ENCODE measurements at regions not wholly inside any gene's neighbourhood (a gene's known extent, or its start where the extent isn't known, plus 50 kb on each side); places are given as distances from the start of the nearest gene placed in this dataset.
"Not testable (repeated sequence)": the region's sequence is repeated elsewhere in the genome, so short reads cannot be mapped to it uniquely, and the experiment has no call there.

- Mint-ChIP-seq H3K4me1 (no peaks in the 10 kb centered on the region), H3K27ac (no peak overlapping the region), H3K27me3 (peaks cover 0 to 13% (median 0%) of the 10 kb centered on the region in 5 donors), H3K4me3 (no peak overlapping the region), H3K9me3 (peaks cover 0 to 14% (median 6%) of the 10 kb centered on the region in 11 donors), H3K36me3 (peaks cover 0 to 5% (median 0%) of the 10 kb centered on the region in 5 donors)
- H3K9me3 ChIP-seq (ENCODE audit: control insufficient read depth in 2 of 3, low read length in 3 of 3) = no peaks in the 10 kb centered on the region
- ChIA-PET POLR2A (no interaction called here), CTCF (no interaction called here)
- intact Hi-C loops (cut with micrococcal nuclease) = no loop called here
- ATAC-seq (no peak), DNase-seq (no peak)
- no peaks in the 10 kb centered on the region for H3K27me3 ChIP-seq (ENCODE audit: control insufficient read depth in 2 of 2, insufficient read depth in 2 of 2, low read length in 2 of 2)
- H3K4me3 ChIP-seq (ENCODE audit: low read length) = no peak overlapping the region
- no peaks in the 10 kb centered on the region for H3K36me3 ChIP-seq (ENCODE audit: control insufficient read depth in 2 of 3, insufficient read depth in 3 of 3, low read length in 3 of 3)
- H3K27ac ChIP-seq (ENCODE audit: low read depth, low read length) = no peak overlapping the region
- no peaks in the 10 kb centered on the region for H3K4me1 ChIP-seq (ENCODE audit: control insufficient read depth in 2 of 2, insufficient read depth in 2 of 2, low read length in 2 of 2)
Measured at GRCh38 chr1:240722788-240723187, 110.8 kb upstream of the GREM2 start.

DNA sequence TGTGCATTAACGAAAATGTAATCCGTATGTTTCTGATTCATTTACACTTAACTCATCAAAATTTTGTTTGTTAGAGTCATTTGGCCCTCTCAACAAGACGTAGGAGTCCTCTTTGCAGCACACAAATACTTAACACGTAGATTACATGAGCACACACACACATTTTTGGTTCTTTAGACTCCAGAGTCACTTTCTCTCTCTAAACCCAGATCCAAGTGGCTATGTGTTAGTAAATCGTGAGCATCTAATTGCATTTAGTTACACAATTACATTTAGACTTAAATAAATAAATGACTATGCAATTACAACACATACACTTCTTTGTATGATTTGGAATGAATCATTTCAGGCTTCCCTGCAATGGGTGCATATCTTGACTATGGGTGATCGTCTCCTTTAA lies 109.0 kb upstream of the GREM2 start:
- Histone ChIP-seq H3K27ac (ENCODE audit: low read depth, low read length) (no peak overlapping the region), H3K36me3 (ENCODE audit: control insufficient read depth in 2 of 3, insufficient read depth in 3 of 3, low read length in 3 of 3) (no peaks in the 10 kb centered on the region), H3K9me3 (ENCODE audit: control insufficient read depth in 2 of 3, low read length in 3 of 3) (no peaks in the 10 kb centered on the region), H3K27me3 (ENCODE audit: control insufficient read depth in 2 of 2, insufficient read depth in 2 of 2, low read length in 2 of 2) (no peaks in the 10 kb centered on the region), H3K4me3 (ENCODE audit: low read length) (no peak overlapping the region), H3K4me1 (ENCODE audit: control insufficient read depth in 2 of 2, insufficient read depth in 2 of 2, low read length in 2 of 2) (no peaks in the 10 kb centered on the region)
- intact Hi-C loops (cut with micrococcal nuclease) = no loop called here
- Mint-ChIP-seq H3K4me1 (no peaks in the 10 kb centered on the region), H3K9me3 (peaks cover 0 to 7% (median under 1%) of the 10 kb centered on the region in 11 donors), H3K36me3 (no peaks in the 10 kb centered on the region), H3K4me3 (no peak overlapping the region), H3K27ac (no peak overlapping the region), H3K27me3 (peaks cover 0 to 9% (median 0%) of the 10 kb centered on the region in 5 donors)
- CTCF ChIA-PET = no interaction called here
- DNase-seq = no peak
- POLR2A ChIA-PET = no interaction called here
- ATAC-seq = no peak

GRCh38 chr1:240719953-240720700 lies 108.2 kb upstream of the GREM2 start:
- H3K27me3 Mint-ChIP-seq = peaks cover 0 to 9% (median 0%) of the 10 kb centered on the region in 5 donors
- H3K9me3 Mint-ChIP-seq = peaks cover 0 to 7% (median 0%) of the 10 kb centered on the region in 11 donors
- intact Hi-C loops (cut with micrococcal nuclease) = no loop called here
- DNase-seq (no peak), ATAC-seq (no peak)
- no peak overlapping the region for H3K27ac Mint-ChIP-seq
- Histone ChIP-seq H3K4me3 (ENCODE audit: low read length) (no peak overlapping the region), H3K27me3 (ENCODE audit: control insufficient read depth in 2 of 2, insufficient read depth in 2 of 2, low read length in 2 of 2) (no peaks in the 10 kb centered on the region), H3K27ac (ENCODE audit: low read depth, low read length) (no peak overlapping the region), H3K36me3 (ENCODE audit: control insufficient read depth in 2 of 3, insufficient read depth in 3 of 3, low read length in 3 of 3) (no peaks in the 10 kb centered on the region), H3K9me3 (ENCODE audit: control insufficient read depth in 2 of 3, low read length in 3 of 3) (no peaks in the 10 kb centered on the region), H3K4me1 (ENCODE audit: control insufficient read depth in 2 of 2, insufficient read depth in 2 of 2, low read length in 2 of 2) (no peaks in the 10 kb centered on the region)
- POLR2A ChIA-PET = no interaction called here
- CTCF ChIA-PET = no interaction called here
- H3K4me1 Mint-ChIP-seq = no peaks in the 10 kb centered on the region
- no peak overlapping the region for H3K4me3 Mint-ChIP-seq
- H3K36me3 Mint-ChIP-seq = no peaks in the 10 kb centered on the region

DNA sequence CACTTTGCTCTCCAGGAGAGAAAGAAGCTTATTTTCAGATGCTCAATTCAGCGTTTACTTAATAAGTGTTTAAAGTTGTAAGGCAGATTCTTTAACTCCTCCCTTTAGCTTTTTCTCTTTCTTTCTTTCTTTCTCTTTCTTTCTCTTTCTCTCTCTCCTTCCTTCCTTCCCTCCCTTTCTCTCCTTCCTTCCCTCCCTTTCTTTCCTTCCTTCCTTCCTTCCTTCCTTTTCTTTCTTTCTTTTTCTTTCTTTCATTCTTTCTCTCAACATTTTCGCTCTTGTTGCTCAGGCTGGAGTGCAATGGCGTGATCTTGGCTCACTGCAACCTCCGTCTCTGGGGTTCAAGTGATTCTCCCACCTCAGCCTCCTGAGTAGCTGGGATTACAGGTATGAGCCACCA lies 104.6 kb upstream of the GREM2 start:
- H3K36me3 Mint-ChIP-seq; H3K27me3 ChIP-seq (ENCODE audit: control insufficient read depth in 2 of 2, insufficient read depth in 2 of 2, low read length in 2 of 2); H3K27me3 Mint-ChIP-seq; H3K27ac Mint-ChIP-seq; H3K9me3 ChIP-seq (ENCODE audit: control insufficient read depth in 2 of 3, low read length in 3 of 3); H3K36me3 ChIP-seq (ENCODE audit: control insufficient read depth in 2 of 3, insufficient read depth in 3 of 3, low read length in 3 of 3); CTCF ChIA-PET; H3K4me1 Mint-ChIP-seq; H3K4me3 Mint-ChIP-seq; H3K9me3 Mint-ChIP-seq; intact Hi-C loops (cut with micrococcal nuclease); H3K4me1 ChIP-seq (ENCODE audit: control insufficient read depth in 2 of 2, insufficient read depth in 2 of 2, low read length in 2 of 2); POLR2A ChIA-PET; DNase-seq; H3K27ac ChIP-seq (ENCODE audit: low read depth, low read length); H3K4me3 ChIP-seq (ENCODE audit: low read length); ATAC-seq: not testable (repeated sequence)

DNA sequence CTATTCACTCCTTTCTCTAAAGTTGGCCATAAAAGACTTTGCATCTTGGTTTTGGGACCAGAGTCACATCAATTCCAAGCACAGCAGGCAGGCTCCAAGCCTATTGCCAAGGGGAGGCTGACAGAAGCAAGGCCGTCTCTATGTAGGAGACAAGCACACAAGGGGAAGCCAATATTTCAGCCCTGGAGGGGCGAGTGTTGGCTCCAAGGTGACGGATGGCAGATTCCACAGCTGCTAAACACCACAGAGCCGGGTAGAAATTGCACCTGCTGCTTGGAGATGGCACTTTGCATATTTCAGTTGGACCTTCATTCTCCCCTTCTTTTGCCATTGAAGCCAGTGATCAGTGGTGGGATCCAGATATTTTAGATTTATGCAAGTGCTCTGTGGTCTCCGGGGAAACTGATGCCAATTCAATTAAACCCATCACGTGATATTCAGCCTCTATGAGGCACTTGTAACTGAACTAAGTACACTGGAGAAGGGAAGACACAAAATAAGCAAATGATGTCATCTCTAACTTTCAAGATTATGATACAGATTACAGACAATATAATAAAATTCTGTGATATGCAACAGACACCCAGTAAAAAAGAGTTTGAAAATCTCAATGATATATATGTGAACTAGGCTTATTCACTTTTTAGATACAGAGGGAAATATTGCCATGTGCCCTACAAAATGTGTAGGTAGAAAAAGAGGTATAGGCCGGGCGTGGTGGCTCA lies 102.8 kb upstream of the GREM2 start:
- no peaks in the 10 kb centered on the region for H3K4me1 ChIP-seq (ENCODE audit: control insufficient read depth in 2 of 2, insufficient read depth in 2 of 2, low read length in 2 of 2)
- H3K4me3 ChIP-seq (ENCODE audit: low read length) = no peak overlapping the region
- DNase-seq (no peak), ATAC-seq (no peak)
- H3K36me3 ChIP-seq (ENCODE audit: control insufficient read depth in 2 of 3, insufficient read depth in 3 of 3, low read length in 3 of 3) = no peaks in the 10 kb centered on the region
- H3K27ac ChIP-seq (ENCODE audit: low read depth, low read length) = no peak overlapping the region
- ChIA-PET POLR2A (no interaction called here), CTCF (no interaction called here)
- Mint-ChIP-seq H3K36me3 (no peaks in the 10 kb centered on the region), H3K4me3 (no peak overlapping the region), H3K27ac (no peak overlapping the region), H3K27me3 (peaks cover 0 to 7% (median 2%) of the 10 kb centered on the region in 5 donors), H3K9me3 (peaks cover 0 to 5% (median 2%) of the 10 kb centered on the region in 11 donors), H3K4me1 (no peaks in the 10 kb centered on the region)
- no peaks in the 10 kb centered on the region for H3K27me3 ChIP-seq (ENCODE audit: control insufficient read depth in 2 of 2, insufficient read depth in 2 of 2, low read length in 2 of 2)
- no peaks in the 10 kb centered on the region for H3K9me3 ChIP-seq (ENCODE audit: control insufficient read depth in 2 of 3, low read length in 3 of 3)
- intact Hi-C loops (cut with micrococcal nuclease) = no loop called here

DNA sequence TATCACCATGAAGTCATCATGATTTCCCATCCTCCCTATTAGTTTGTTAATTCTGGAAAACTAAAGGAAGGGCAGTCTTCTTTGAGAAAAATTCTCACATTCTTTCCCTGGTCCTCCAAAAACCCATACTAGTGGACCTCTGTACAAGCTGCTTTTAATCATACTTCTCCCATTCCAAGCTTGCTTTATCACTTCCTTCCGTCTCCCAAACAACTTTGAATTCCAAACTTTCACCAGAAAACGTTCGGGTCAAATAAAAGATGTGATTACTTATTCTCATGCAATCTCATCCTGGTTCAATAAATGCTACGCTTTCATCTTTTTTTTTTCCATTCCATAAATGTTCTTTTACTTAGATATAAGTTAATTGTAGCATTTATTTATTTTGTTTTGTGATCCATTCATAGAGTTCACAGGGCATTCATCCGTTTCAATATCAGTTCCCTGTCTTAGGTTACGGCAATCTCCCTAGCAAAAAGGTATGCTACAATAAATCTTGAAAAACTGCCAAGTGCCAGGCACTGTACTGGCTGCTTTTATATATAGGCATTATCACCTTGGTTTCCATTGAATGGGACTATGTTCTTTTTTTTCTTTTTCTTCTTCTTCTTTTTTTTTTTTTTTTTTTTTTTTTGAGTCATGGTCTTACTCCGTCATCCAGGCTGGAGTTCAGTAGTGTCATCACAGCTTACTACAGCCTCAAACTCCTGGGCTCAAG lies 100.2 kb upstream of the GREM2 start:
- H3K4me3 Mint-ChIP-seq = no peak overlapping the region
- no peak overlapping the region for H3K27ac Mint-ChIP-seq
- Histone ChIP-seq H3K4me3 (ENCODE audit: low read length) (no peak overlapping the region), H3K36me3 (ENCODE audit: control insufficient read depth in 2 of 3, insufficient read depth in 3 of 3, low read length in 3 of 3) (no peaks in the 10 kb centered on the region), H3K27me3 (ENCODE audit: control insufficient read depth in 2 of 2, insufficient read depth in 2 of 2, low read length in 2 of 2) (no peaks in the 10 kb centered on the region), H3K4me1 (ENCODE audit: control insufficient read depth in 2 of 2, insufficient read depth in 2 of 2, low read length in 2 of 2) (no peaks in the 10 kb centered on the region), H3K9me3 (ENCODE audit: control insufficient read depth in 2 of 3, low read length in 3 of 3) (no peaks in the 10 kb centered on the region), H3K27ac (ENCODE audit: low read depth, low read length) (no peak overlapping the region)
- DNase-seq = no peak
- no peaks in the 10 kb centered on the region for H3K36me3 Mint-ChIP-seq
- H3K27me3 Mint-ChIP-seq = peaks cover 0 to 7% (median 0%) of the 10 kb centered on the region in 5 donors
- CTCF ChIA-PET = no interaction called here
- no peaks in the 10 kb centered on the region for H3K4me1 Mint-ChIP-seq
- H3K9me3 Mint-ChIP-seq = peaks cover 0 to 9% (median 2%) of the 10 kb centered on the region in 11 donors
- intact Hi-C loops (cut with micrococcal nuclease) = no loop called here
- POLR2A ChIA-PET = interaction anchor here (0.6 kb wide), 1 partner anchor 835 kb away, joined by 6 read pairs; no protein-coding TSS in a partner anchor
- ATAC-seq = no peak
